Endothelial cell of umbilical vein (primary cell): ENCODE measurements at regions not wholly inside any gene's neighbourhood (a gene's known extent, or its start where the extent isn't known, plus 50 kb on each side); places are given as distances from the start of the nearest gene placed in this dataset.

ENCODE experiments used
- BruUV-seq: library from RNA; stranded (reverse); fragments of 400-500 nt; replicated peaks from 2 replicates; lab custom pipeline; 2021; lab: Mats Ljungman, UMichigan
- CTCF ChIA-PET: fragments of 300-600, 350-600 bp; sonication (Branson Sonifier 250); formaldehyde crosslinking; loops from one replicate; lab custom pipeline; 2021; ENCODE audit warnings: antibody characterized with exemption, inconsistent platforms; lab: Charles Lee
- POLR2A ChIA-PET: fragments of 300-600, 350-600 bp; sonication (Branson Sonifier 250); formaldehyde crosslinking; loops from one replicate; lab custom pipeline; 2021; ENCODE audit warnings: antibody characterized with exemption, inconsistent platforms; lab: Charles Lee
- DNase-seq: peaks from one replicate; pipeline ENCODE4 v3.0.0-alpha.2; 2011; ENCODE audit warnings: low read depth, low spot score
- FAIRE-seq: peaks from 2 replicates; lab custom pipeline; 2011; peaks lifted over from hg19 to GRCh38; lab: Jason Lieb, UNC
- H2AFZ ChIP-seq: 2 replicates; pipeline ENCODE4 v1.6.0; 2012; ENCODE audit warnings: low read depth, low read length, control low read depth, inconsistent platforms
- H3K27ac ChIP-seq: 2 replicates; pipeline ENCODE4 v1.5.1; 2011; ENCODE audit warnings: low read depth, mild to moderate bottlenecking, control low read depth, low read length, moderate library complexity; ENCODE audit not compliant: insufficient read depth
- H3K27me3 ChIP-seq, 2 experiments: 2 replicates each; pipeline versions ENCODE4 v1.6.0 to v1.6.1; 2011; ENCODE audit warnings: low read length in 2 of 2, mixed read lengths in 1 of 2; ENCODE audit not compliant: control insufficient read depth in 2 of 2, insufficient read depth in 2 of 2
- H3K36me3 ChIP-seq, 2 experiments: 2 replicates in 1 of 2; 3 replicates in 1 of 2; pipeline ENCODE4 v1.5.1; 2011; ENCODE audit warnings: low read length in 2 of 2, mild to moderate bottlenecking in 1 of 2, moderate library complexity in 1 of 2; ENCODE audit not compliant: control insufficient read depth in 2 of 2, insufficient read depth in 2 of 2; ENCODE audit errors: extremely low read depth in 1 of 2
- H3K4me1 ChIP-seq: 3 replicates; pipeline ENCODE4 v1.5.1; 2011; ENCODE audit warnings: mild to moderate bottlenecking, low read length; ENCODE audit not compliant: control insufficient read depth, insufficient read depth; ENCODE audit errors: extremely low read depth
- H3K4me2 ChIP-seq: 2 replicates; pipeline ENCODE4 v1.6.1; 2011; ENCODE audit warnings: low read length, control low read depth, mixed read lengths; ENCODE audit not compliant: insufficient read depth
- H3K4me3 ChIP-seq, 3 experiments: fragments of 200-600 bp in 1 of 3; sonication (generic), shearing (Covaris generic) in 1 of 3; replicated peaks in 1 of 3; 2 replicates each; pipeline ENCODE4 v1.5.1; 2011 to 2016; ENCODE audit warnings: control low read depth in 3 of 3, low read length in 3 of 3, mild to moderate bottlenecking in 2 of 3, inconsistent platforms in 1 of 3, low read depth in 1 of 3, moderate library complexity in 1 of 3; ENCODE audit not compliant: insufficient read depth in 1 of 3
- H3K79me2 ChIP-seq: 2 replicates; pipeline ENCODE4 v1.6.0; 2012; ENCODE audit warnings: low read length, inconsistent platforms; ENCODE audit not compliant: control insufficient read depth, insufficient read depth
- H3K9ac ChIP-seq: replicated peaks from 2 replicates; pipeline ENCODE3; 2011; ENCODE audit warnings: low read length, control low read depth; ENCODE audit not compliant: insufficient read depth; ENCODE audit errors: extremely low read depth
- H3K9me1 ChIP-seq: replicated peaks from 3 replicates; pipeline ENCODE4 v1.6.0; 2011; ENCODE audit warnings: mild to moderate bottlenecking, low read length; ENCODE audit not compliant: control insufficient read depth, insufficient read depth; ENCODE audit errors: extremely low read depth
- H3K9me3 ChIP-seq: replicated peaks from 2 replicates; pipeline ENCODE4 v1.5.1; 2012; ENCODE audit warnings: low read length, inconsistent platforms; ENCODE audit not compliant: control insufficient read depth, insufficient read depth
- H4K20me1 ChIP-seq: replicated peaks from 2 replicates; pipeline ENCODE3; 2011; ENCODE audit warnings: mild to moderate bottlenecking, low read length; ENCODE audit not compliant: control insufficient read depth, insufficient read depth; ENCODE audit errors: extremely low read depth
- CTCF ChIP-seq, 2 donors: IDR thresholded peaks; 1 replicate in 1 of 2; 2 replicates in 1 of 2; pipeline ENCODE4 v1.5.1; 2011; ENCODE audit warnings: low read length in 2 of 2, mild to moderate bottlenecking in 2 of 2, moderate library complexity in 2 of 2, control low read depth in 1 of 2, inconsistent platforms in 1 of 2, low read depth in 1 of 2; ENCODE audit not compliant: insufficient read depth in 1 of 2; ENCODE audit errors: extremely low read depth in 1 of 2
- EZH2 ChIP-seq: IDR thresholded peaks from 2 replicates; pipeline ENCODE4 v1.6.1; 2012; ENCODE audit warnings: borderline replicate concordance, low read depth, mild to moderate bottlenecking, moderate library complexity, low read length, inconsistent platforms; ENCODE audit not compliant: severe bottlenecking
- FOS ChIP-seq: IDR thresholded peaks from 2 replicates; pipeline ENCODE4 v1.6.1; 2011; ENCODE audit warnings: mild to moderate bottlenecking, low read length, moderate library complexity, borderline replicate concordance; ENCODE audit not compliant: insufficient read depth
- GATA2 ChIP-seq: IDR thresholded peaks from 2 replicates; pipeline ENCODE4 v1.7.0; 2011; ENCODE audit warnings: low read depth, mild to moderate bottlenecking, moderate library complexity, mixed read lengths, low read length; ENCODE audit not compliant: insufficient read length, insufficient read depth
- JUN ChIP-seq: IDR thresholded peaks from 2 replicates; pipeline ENCODE4 v1.6.1; 2011; ENCODE audit warnings: borderline replicate concordance, low read depth; ENCODE audit not compliant: insufficient read length, insufficient read depth
- MAX ChIP-seq: IDR thresholded peaks from 2 replicates; pipeline ENCODE4 v1.6.1; 2011; ENCODE audit not compliant: insufficient read depth, insufficient read length
- MYC ChIP-seq: IDR thresholded peaks from one replicate; pipeline ENCODE4 v1.6.1; 2011; ENCODE audit warnings: mild to moderate bottlenecking, low read depth, low read length
- POLR2A ChIP-seq: IDR thresholded peaks from 2 replicates; pipeline ENCODE4 v1.6.1; 2012; ENCODE audit warnings: low read depth, mild to moderate bottlenecking, control low read depth, low read length
- POLR2AphosphoS5 ChIP-seq: IDR thresholded peaks from 2 replicates; pipeline ENCODE4 v1.6.1; 2012; ENCODE audit warnings: low read depth, mild to moderate bottlenecking, control low read depth, low read length, moderate library complexity; ENCODE audit not compliant: insufficient read depth
- dilution Hi-C: fragments of 300-500 bp; cut with MboI; formaldehyde crosslinking; loops from one replicate; pipeline ENCODE4 v1.15.0; 2019; ENCODE audit warnings: low sequenced_read_pairs; ENCODE audit not compliant: extremely low pct_ligation_motif_present
- intact Hi-C: fragments of 100-400 bp; cut with micrococcal nuclease; formaldehyde crosslinking; loops from one replicate; pipeline ENCODE4 v1.10.0; 2022

GRCh38 chr11:116093065-116093464 lies 588.9 kb upstream of the CADM1 start:
- Histone ChIP-seq H2AFZ (no peak overlapping the region), H3K9ac (no peak overlapping the region), H3K36me3 (no peaks in the 10 kb centered on the region), H3K4me3 (no peak overlapping the region), H3K79me2 (no peaks in the 10 kb centered on the region), H3K4me2 (no peak overlapping the region), H3K9me3 (peaks cover under 1% of the 10 kb centered on the region), H3K27ac (no peak overlapping the region), H3K9me1 (no peaks in the 10 kb centered on the region), H4K20me1 (no peaks in the 10 kb centered on the region), H3K27me3 (no peaks in the 10 kb centered on the region), H3K4me1 (no peaks in the 10 kb centered on the region)
- intact Hi-C loops: no loop called here
- DNase-seq (no peak), FAIRE-seq (no peak)
- TF ChIP-seq JUN: no peak
- no peak for TF ChIP-seq POLR2A
- no peak for TF ChIP-seq FOS
- no peak for TF ChIP-seq MYC
- TF ChIP-seq MAX: no peak
- no peak for TF ChIP-seq CTCF (IDR thresholded peaks at IDR 0.05; ENCODE audit: extremely low read depth in 1 of 2, insufficient read depth in 1 of 2, low read depth in 1 of 2, low read length in 2 of 2)
- CTCF ChIA-PET: no interaction called here
- BruUV-seq: no TSS peak
- POLR2A ChIA-PET: no interaction called here
- dilution Hi-C loops: no loop called here

GRCh38 chr11:116086426-116086825 lies 582.2 kb upstream of the CADM1 start:
- dilution Hi-C loops (no loop called here), intact Hi-C loops (no loop called here)
- POLR2A ChIA-PET: no interaction called here

More at GRCh38 chr11:116086426-116086825, 582.2 kb upstream of the CADM1 start:
- H3K4me1 ChIP-seq: no peaks in the 10 kb centered on the region
- H3K9me1 ChIP-seq: no peaks in the 10 kb centered on the region
- H3K4me2 ChIP-seq: no peak overlapping the region
- CTCF ChIA-PET: no interaction called here
- TF ChIP-seq POLR2A: no peak
- TF ChIP-seq MAX: no peak
- no peak for TF ChIP-seq GATA2
- no peak for TF ChIP-seq JUN
- TF ChIP-seq POLR2AphosphoS5: no peak
- TF ChIP-seq MYC: no peak
- no peak for TF ChIP-seq EZH2
- TF ChIP-seq CTCF (IDR thresholded peaks at IDR 0.05; ENCODE audit: extremely low read depth in 1 of 2, insufficient read depth in 1 of 2, low read depth in 1 of 2, low read length in 2 of 2): no peak
- TF ChIP-seq FOS: no peak
- no peaks in the 10 kb centered on the region for H4K20me1 ChIP-seq
- H3K79me2 ChIP-seq: no peaks in the 10 kb centered on the region
- no peaks in the 10 kb centered on the region for H3K27me3 ChIP-seq
- no peaks in the 10 kb centered on the region for H3K9me3 ChIP-seq
- no peaks in the 10 kb centered on the region for H3K36me3 ChIP-seq
- no TSS peak for BruUV-seq
- FAIRE-seq: no peak
- H3K9ac ChIP-seq: no peak overlapping the region
- no peak overlapping the region for H2AFZ ChIP-seq
- no peak overlapping the region for H3K4me3 ChIP-seq
- H3K27ac ChIP-seq: no peak overlapping the region
- DNase-seq: no peak
